Right atrium auricular region (tissue), 2 donors: ENCODE measurements at regions not wholly inside any gene's neighbourhood (a gene's known extent, or its start where the extent isn't known, plus 50 kb on each side); places are given as distances from the start of the nearest gene placed in this dataset.

Experiments
- DNase-seq: peaks from one replicate; pipeline ENCODE4 v3.0.0-alpha.2; 2019; ENCODE audit warnings: low spot score
- H3K27ac ChIP-seq, 2 donors: fragments of 200-600 bp; sonication (generic); 1 replicate in 1 of 2; 2 replicates in 1 of 2; pipeline ENCODE4 v1.5.1; 2016 to 2019
- H3K27me3 ChIP-seq, 2 donors: fragments of 200-600 bp; sonication (generic); one replicate each; pipeline versions ENCODE4 v1.5.1 to v1.6.0; 2017 to 2019
- H3K36me3 ChIP-seq: fragments of 200-600 bp; sonication (generic); one replicate; pipeline ENCODE4 v1.5.1; 2016
- H3K4me1 ChIP-seq, 2 donors: fragments of 200-600 bp; sonication (generic); one replicate each; pipeline versions ENCODE4 v1.5.1 to v1.6.0; 2017 to 2019
- H3K4me3 ChIP-seq, 2 donors: fragments of 200-600 bp; sonication (generic); 1 replicate in 1 of 2; 2 replicates in 1 of 2; pipeline ENCODE4 v1.5.1; 2017 to 2019; ENCODE audit warnings: mild to moderate bottlenecking in 1 of 2, moderate library complexity in 1 of 2
- H3K9me3 ChIP-seq, 2 donors: fragments of 200-600 bp; sonication (generic); one replicate each; pipeline ENCODE4 v1.5.1; 2019
- CTCF ChIP-seq, 2 donors: fragments of 200-600 bp; sonication (generic); IDR thresholded peaks; one replicate each; pipeline ENCODE4 v1.5.1; 2019; ENCODE audit warnings: antibody characterized with exemption in 2 of 2

- DNase-seq = no peak
- no peak for TF ChIP-seq CTCF (IDR thresholded peaks at IDR 0.05)
- Histone ChIP-seq H3K27ac (no peak overlapping the region), H3K36me3 (no peaks in the 10 kb centered on the region), H3K27me3 (no peaks in the 10 kb centered on the region), H3K4me1 (no peaks in the 10 kb centered on the region), H3K4me3 (no peak overlapping the region), H3K9me3 (no peaks in the 10 kb centered on the region)
Measured at GRCh38 chr11:134532921-134533421, 120.9 kb upstream of the B3GAT1 start.

GRCh38 chr11:134532131-134532920, 120.3 kb upstream of the B3GAT1 start:
- TF ChIP-seq CTCF (IDR thresholded peaks at IDR 0.05) = no peak
- Histone ChIP-seq H3K9me3 (no peaks in the 10 kb centered on the region), H3K4me1 (no peaks in the 10 kb centered on the region), H3K4me3 (no peak overlapping the region), H3K36me3 (no peaks in the 10 kb centered on the region), H3K27ac (no peak overlapping the region), H3K27me3 (no peaks in the 10 kb centered on the region)
- no peak for DNase-seq

GRCh38 chr11:134531327-134532130, 119.5 kb upstream of the B3GAT1 start:
- H3K4me3 ChIP-seq = no peak overlapping the region
- H3K27ac ChIP-seq = no peak overlapping the region
- peak; percentile 28 for DNase-seq
- no peaks in the 10 kb centered on the region for H3K27me3 ChIP-seq
- no peak for TF ChIP-seq CTCF (IDR thresholded peaks at IDR 0.05)
- no peaks in the 10 kb centered on the region for H3K4me1 ChIP-seq
- H3K9me3 ChIP-seq = no peaks in the 10 kb centered on the region
- no peaks in the 10 kb centered on the region for H3K36me3 ChIP-seq

GRCh38 chr11:134530636-134531326, 118.7 kb upstream of the B3GAT1 start:
- H3K9me3 ChIP-seq = no peaks in the 10 kb centered on the region
- no peak overlapping the region for H3K27ac ChIP-seq
- H3K27me3 ChIP-seq = no peaks in the 10 kb centered on the region
- DNase-seq = peak; percentile 28
- H3K4me3 ChIP-seq = no peak overlapping the region
- TF ChIP-seq CTCF (IDR thresholded peaks at IDR 0.05) = no peak
- no peaks in the 10 kb centered on the region for H3K4me1 ChIP-seq
- H3K36me3 ChIP-seq = no peaks in the 10 kb centered on the region

GRCh38 chr11:134529212-134530096, 117.4 kb upstream of the B3GAT1 start:
- Histone ChIP-seq H3K9me3 (no peaks in the 10 kb centered on the region), H3K4me3 (no peak overlapping the region), H3K27me3 (no peaks in the 10 kb centered on the region), H3K27ac (no peak overlapping the region), H3K4me1 (no peaks in the 10 kb centered on the region), H3K36me3 (no peaks in the 10 kb centered on the region)
- no peak for TF ChIP-seq CTCF (IDR thresholded peaks at IDR 0.05)
- DNase-seq = peak; percentile 49
